ENCODE measurements at regions not wholly inside any gene's neighbourhood (a gene's known extent, or its start where the extent isn't known, plus 50 kb on each side); places are given as distances from the start of the nearest gene placed in this dataset.

DNA sequence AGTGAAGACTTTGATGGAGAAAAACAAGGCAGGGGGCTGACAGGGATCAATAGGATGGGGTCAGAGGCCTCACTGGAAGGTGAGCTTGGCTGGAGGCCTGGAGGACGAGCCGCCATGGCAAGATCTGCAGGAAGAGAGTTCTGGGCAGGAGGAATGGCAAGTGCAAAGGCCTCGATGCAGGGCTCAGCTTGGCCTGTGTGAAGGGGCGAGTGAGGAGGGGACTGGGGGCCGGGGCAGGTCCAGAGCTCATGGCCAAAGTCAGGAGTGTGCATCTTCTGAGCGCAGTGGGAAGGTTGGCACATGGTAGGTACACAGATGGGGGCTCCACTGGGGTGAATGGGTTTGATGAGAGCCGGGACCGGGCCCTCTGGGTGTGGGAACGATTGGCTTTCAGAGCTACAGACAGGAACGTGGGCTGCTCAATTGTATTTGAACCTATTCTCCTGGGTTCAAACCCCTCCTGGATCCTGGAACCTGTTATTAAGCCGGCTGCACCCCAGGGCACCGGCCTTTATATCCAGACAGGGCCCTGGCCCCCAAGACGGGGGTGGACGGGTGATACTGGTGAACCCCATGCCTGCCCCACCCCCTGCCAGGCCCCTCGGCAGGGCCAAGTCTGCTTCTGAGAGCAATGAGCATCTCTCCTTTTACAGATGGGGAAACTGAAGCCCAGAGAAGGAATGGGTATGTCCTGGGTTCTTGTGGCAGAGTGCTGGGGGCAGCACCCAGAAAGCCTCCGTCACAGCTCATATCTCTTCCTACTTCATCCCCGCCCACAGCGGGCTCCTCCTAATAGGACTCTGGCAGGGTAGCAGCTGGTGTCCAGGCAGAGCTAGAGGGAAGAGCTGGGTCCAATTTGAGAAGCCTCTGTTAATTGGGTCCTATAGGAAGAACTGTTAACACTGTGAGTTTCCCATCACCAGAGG lies 106.1 kb downstream of the CEBPB start:
- Histone ChIP-seq H3K27ac (ENCODE audit: low read depth, low read length) (peak overlapping the region; percentile 21; the same call in 1 of the 2 replicates), H3K79me2 (ENCODE audit: control insufficient read depth, insufficient read depth, low read length, unreplicated experiment) (no peaks in the 10 kb centered on the region), H2AFZ (ENCODE audit: low read length, unreplicated experiment) (no peak overlapping the region), H3K36me3 (ENCODE audit: insufficient read depth, low read length) (no peaks in the 10 kb centered on the region), H3K27me3 (ENCODE audit: insufficient read depth, low read length) (no peaks in the 10 kb centered on the region), H3K4me1 (ENCODE audit: control insufficient read depth, insufficient read depth, low read length, unreplicated experiment) (peaks cover 13% of the 10 kb centered on the region), H3K4me3 (ENCODE audit: low read depth, low read length) (no peak overlapping the region)

- Histone ChIP-seq H3K79me2 (ENCODE audit: control insufficient read depth, insufficient read depth, low read length, unreplicated experiment) (no peaks in the 10 kb centered on the region), H3K27me3 (ENCODE audit: insufficient read depth, low read length) (no peaks in the 10 kb centered on the region), H3K4me3 (ENCODE audit: low read depth, low read length) (no peak overlapping the region), H3K36me3 (ENCODE audit: insufficient read depth, low read length) (no peaks in the 10 kb centered on the region), H3K4me1 (ENCODE audit: control insufficient read depth, insufficient read depth, low read length, unreplicated experiment) (peaks cover 3% of the 10 kb centered on the region), H2AFZ (ENCODE audit: low read length, unreplicated experiment) (no peak overlapping the region), H3K27ac (ENCODE audit: low read depth, low read length) (peak overlapping the region; percentile 21; the same call in 1 of the 2 replicates)
Observed at GRCh38 chr20:50297498-50298376, 107.1 kb downstream of the CEBPB start.

DNA sequence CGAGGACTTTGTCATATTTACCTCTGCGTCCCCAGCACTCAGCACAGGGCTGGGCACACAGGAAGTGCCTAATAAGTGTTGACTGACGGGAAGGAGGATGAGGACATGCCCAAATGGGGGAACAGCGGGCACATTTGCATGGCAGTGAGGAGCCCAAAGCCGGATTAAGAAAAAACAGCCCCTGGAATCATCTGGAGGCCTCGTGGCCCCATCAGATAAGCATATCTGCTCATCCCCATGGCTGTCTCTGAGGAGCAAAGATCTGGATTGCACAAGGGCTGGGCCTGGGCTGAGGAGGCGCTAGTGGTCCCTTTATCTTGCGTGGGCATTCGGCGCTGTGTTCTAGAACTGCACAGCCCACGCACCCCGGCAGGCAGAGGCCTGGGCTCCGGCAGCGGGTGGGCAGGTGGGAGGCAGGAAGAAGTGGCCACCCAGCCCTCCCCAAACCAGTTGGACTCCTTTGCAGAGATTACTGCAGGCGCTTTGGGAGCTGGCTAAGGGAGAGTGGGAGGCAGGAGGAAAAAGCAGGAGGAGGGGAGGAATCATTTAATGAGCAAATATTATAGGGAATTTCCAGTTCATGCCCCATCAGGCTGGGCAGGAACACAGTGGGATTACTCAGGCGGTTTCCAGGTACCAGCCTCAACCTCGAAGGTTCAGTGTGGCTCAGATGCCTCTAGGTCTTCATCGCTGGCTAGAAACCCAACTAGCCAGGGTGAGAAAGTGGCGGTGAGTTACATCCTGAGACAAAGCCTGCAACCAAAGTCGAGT lies 108.1 kb downstream of the CEBPB start:
- Histone ChIP-seq H3K4me1 (ENCODE audit: control insufficient read depth, insufficient read depth, low read length, unreplicated experiment) (peaks cover 3% of the 10 kb centered on the region), H3K27ac (ENCODE audit: low read depth, low read length) (no peak overlapping the region), H3K4me3 (ENCODE audit: low read depth, low read length) (no peak overlapping the region), H3K27me3 (ENCODE audit: insufficient read depth, low read length) (no peaks in the 10 kb centered on the region), H3K79me2 (ENCODE audit: control insufficient read depth, insufficient read depth, low read length, unreplicated experiment) (no peaks in the 10 kb centered on the region), H3K36me3 (ENCODE audit: insufficient read depth, low read length) (no peaks in the 10 kb centered on the region), H2AFZ (ENCODE audit: low read length, unreplicated experiment) (no peak overlapping the region)

GRCh38 chr20:50299325-50299629 lies 108.6 kb downstream of the CEBPB start:
- Histone ChIP-seq H3K36me3 (ENCODE audit: insufficient read depth, low read length) (no peaks in the 10 kb centered on the region), H2AFZ (ENCODE audit: low read length, unreplicated experiment) (no peak overlapping the region), H3K27ac (ENCODE audit: low read depth, low read length) (no peak overlapping the region), H3K4me1 (ENCODE audit: control insufficient read depth, insufficient read depth, low read length, unreplicated experiment) (peaks cover 9% of the 10 kb centered on the region), H3K79me2 (ENCODE audit: control insufficient read depth, insufficient read depth, low read length, unreplicated experiment) (no peaks in the 10 kb centered on the region), H3K4me3 (ENCODE audit: low read depth, low read length) (no peak overlapping the region), H3K27me3 (ENCODE audit: insufficient read depth, low read length) (no peaks in the 10 kb centered on the region)

DNA sequence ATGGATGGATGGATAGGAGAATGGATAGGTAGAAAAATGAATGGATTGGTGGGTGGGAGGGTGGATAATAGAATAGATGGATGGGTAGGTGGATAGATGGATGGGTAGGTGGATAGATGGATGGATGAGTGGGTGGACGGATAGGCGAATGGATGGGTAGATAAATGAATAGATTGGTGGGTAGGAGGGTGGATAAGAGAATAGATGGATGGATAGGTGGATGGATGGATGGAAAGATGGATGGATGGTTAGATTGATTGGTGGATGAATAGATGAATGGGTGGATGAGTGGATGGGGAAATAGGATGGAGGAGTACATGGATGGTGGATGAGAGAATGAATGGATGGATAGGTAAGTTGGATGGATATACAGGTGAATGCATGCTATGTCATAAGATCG lies 110.5 kb downstream of the CEBPB start:
- no peak overlapping the region for H3K27ac ChIP-seq (ENCODE audit: low read depth, low read length)
- no peaks in the 10 kb centered on the region for H3K79me2 ChIP-seq (ENCODE audit: control insufficient read depth, insufficient read depth, low read length, unreplicated experiment)
- no peak overlapping the region for H2AFZ ChIP-seq (ENCODE audit: low read length, unreplicated experiment)
- peaks cover 28% of the 10 kb centered on the region for H3K4me1 ChIP-seq (ENCODE audit: control insufficient read depth, insufficient read depth, low read length, unreplicated experiment)
- H3K4me3 ChIP-seq (ENCODE audit: low read depth, low read length) = no peak overlapping the region
- H3K27me3 ChIP-seq (ENCODE audit: insufficient read depth, low read length) = no peaks in the 10 kb centered on the region
- H3K36me3 ChIP-seq (ENCODE audit: insufficient read depth, low read length) = no peaks in the 10 kb centered on the region

GRCh38 chr20:50301712-50302111 lies 111.1 kb downstream of the CEBPB start:
- no peaks in the 10 kb centered on the region for H3K36me3 ChIP-seq (ENCODE audit: insufficient read depth, low read length)
- H3K79me2 ChIP-seq (ENCODE audit: control insufficient read depth, insufficient read depth, low read length, unreplicated experiment) = no peaks in the 10 kb centered on the region
- H3K4me3 ChIP-seq (ENCODE audit: low read depth, low read length) = no peak overlapping the region
- H3K27me3 ChIP-seq (ENCODE audit: insufficient read depth, low read length) = no peaks in the 10 kb centered on the region
- no peak overlapping the region for H2AFZ ChIP-seq (ENCODE audit: low read length, unreplicated experiment)
- H3K4me1 ChIP-seq (ENCODE audit: control insufficient read depth, insufficient read depth, low read length, unreplicated experiment) = peaks cover 33% of the 10 kb centered on the region
- no peak overlapping the region for H3K27ac ChIP-seq (ENCODE audit: low read depth, low read length)

GRCh38 chr20:50302341-50303057 lies 111.9 kb downstream of the CEBPB start:
- H2AFZ ChIP-seq (ENCODE audit: low read length, unreplicated experiment) = no peak overlapping the region

GRCh38 chr20:50303573-50304500 lies 113.2 kb downstream of the CEBPB start:
- peak overlapping the region; percentile 11 for H2AFZ ChIP-seq (ENCODE audit: low read length, unreplicated experiment)
- peaks cover 44% of the 10 kb centered on the region for H3K4me1 ChIP-seq (ENCODE audit: control insufficient read depth, insufficient read depth, low read length, unreplicated experiment)
- H3K79me2 ChIP-seq (ENCODE audit: control insufficient read depth, insufficient read depth, low read length, unreplicated experiment) = no peaks in the 10 kb centered on the region
- peak overlapping the region; percentile 97 for H3K27ac ChIP-seq (ENCODE audit: low read depth, low read length)
- no peak overlapping the region for H3K4me3 ChIP-seq (ENCODE audit: low read depth, low read length)
- H3K27me3 ChIP-seq (ENCODE audit: insufficient read depth, low read length) = no peaks in the 10 kb centered on the region
- H3K36me3 ChIP-seq (ENCODE audit: insufficient read depth, low read length) = no peaks in the 10 kb centered on the region

More at GRCh38 chr20:50302341-50303057, 111.9 kb downstream of the CEBPB start:
- no peaks in the 10 kb centered on the region for H3K27me3 ChIP-seq (ENCODE audit: insufficient read depth, low read length)
- H3K4me3 ChIP-seq (ENCODE audit: low read depth, low read length) = no peak overlapping the region
- no peaks in the 10 kb centered on the region for H3K36me3 ChIP-seq (ENCODE audit: insufficient read depth, low read length)
- H3K4me1 ChIP-seq (ENCODE audit: control insufficient read depth, insufficient read depth, low read length, unreplicated experiment) = peaks cover 37% of the 10 kb centered on the region
- H3K27ac ChIP-seq (ENCODE audit: low read depth, low read length) = peak overlapping the region; percentile 5; the same call in 1 of the 2 replicates
- no peaks in the 10 kb centered on the region for H3K79me2 ChIP-seq (ENCODE audit: control insufficient read depth, insufficient read depth, low read length, unreplicated experiment)

- no peak overlapping the region for H3K4me3 ChIP-seq (ENCODE audit: low read depth, low read length)
- peak overlapping the region; percentile 11 for H2AFZ ChIP-seq (ENCODE audit: low read length, unreplicated experiment)
- H3K27me3 ChIP-seq (ENCODE audit: insufficient read depth, low read length) = no peaks in the 10 kb centered on the region
- peak overlapping the region; percentile 97 for H3K27ac ChIP-seq (ENCODE audit: low read depth, low read length)
- no peaks in the 10 kb centered on the region for H3K36me3 ChIP-seq (ENCODE audit: insufficient read depth, low read length)
- no peaks in the 10 kb centered on the region for H3K79me2 ChIP-seq (ENCODE audit: control insufficient read depth, insufficient read depth, low read length, unreplicated experiment)
- peaks cover 51% of the 10 kb centered on the region for H3K4me1 ChIP-seq (ENCODE audit: control insufficient read depth, insufficient read depth, low read length, unreplicated experiment)
Observed at GRCh38 chr20:50304501-50304856, 113.8 kb downstream of the CEBPB start.

Measured in ACC112 (cell line).